MM.1S (cell line): ENCODE measurements at regions not wholly inside any gene's neighbourhood (a gene's known extent, or its start where the extent isn't known, plus 50 kb on each side); places are given as distances from the start of the nearest gene placed in this dataset.

Source experiments
- DNase-seq: peaks from one replicate; pipeline ENCODE4 v3.0.0-alpha.2; 2015
- H2AFZ ChIP-seq: fragments of 300-600 bp; sonication (generic); 2 replicates; pipeline ENCODE4 v1.6.0; 2016; ENCODE audit warnings: antibody characterized with exemption, low read length
- H3F3A ChIP-seq: fragments of 300-600 bp; sonication (generic); 2 replicates; pipeline ENCODE4 v1.6.1; 2016; ENCODE audit warnings: mild to moderate bottlenecking, antibody characterized with exemption, low read length, moderate library complexity, mixed read lengths; ENCODE audit not compliant: insufficient read depth
- H3K27ac ChIP-seq: fragments of 300-600 bp; sonication (generic); 2 replicates; pipeline ENCODE4 v1.5.1; 2016; ENCODE audit warnings: mild to moderate bottlenecking, low read length
- H3K27me3 ChIP-seq: fragments of 300-600 bp; sonication (generic); replicated peaks from 2 replicates; pipeline ENCODE4 v1.6.0; 2016; ENCODE audit warnings: low read length; ENCODE audit not compliant: insufficient read depth
- H3K36me3 ChIP-seq: fragments of 300-600 bp; sonication (generic); replicated peaks from 2 replicates; pipeline ENCODE4 v1.6.1; 2016; ENCODE audit warnings: mild to moderate bottlenecking, low read length, mixed read lengths; ENCODE audit not compliant: insufficient read depth
- H3K4me1 ChIP-seq: fragments of 300-600 bp; sonication (generic); 2 replicates; pipeline ENCODE4 v1.6.1; 2016; ENCODE audit warnings: low read length, mixed read lengths
- H3K4me2 ChIP-seq: fragments of 300-600 bp; sonication (generic); 2 replicates; pipeline ENCODE4 v1.6.0; 2016; ENCODE audit warnings: low read depth, low read length
- H3K4me3 ChIP-seq: fragments of 300-600 bp; sonication (generic); 2 replicates; pipeline ENCODE4 v1.5.1; 2016; ENCODE audit warnings: low read length, mixed read lengths
- H3K79me2 ChIP-seq: fragments of 300-600 bp; sonication (generic); 2 replicates; pipeline ENCODE4 v1.6.1; 2016; ENCODE audit warnings: mixed run types, low read length, mixed read lengths
- H3K9ac ChIP-seq: fragments of 300-600 bp; sonication (generic); 2 replicates; pipeline ENCODE4 v1.6.1; 2016; ENCODE audit warnings: low read length, mixed read lengths
- H3K9me2 ChIP-seq: fragments of 300-600 bp; sonication (generic); replicated peaks from 2 replicates; pipeline ENCODE4 v1.6.1; 2016; ENCODE audit warnings: mild to moderate bottlenecking, low read length, mixed read lengths; ENCODE audit not compliant: insufficient read depth
- H3K9me3 ChIP-seq: fragments of 300-600 bp; sonication (generic); replicated peaks from 2 replicates; pipeline ENCODE4 v1.6.1; 2016; ENCODE audit warnings: mild to moderate bottlenecking, low read length, mixed read lengths; ENCODE audit not compliant: insufficient read depth
- H4K20me1 ChIP-seq: fragments of 300-600 bp; sonication (generic); 2 replicates; pipeline ENCODE4 v1.6.1; 2016; ENCODE audit warnings: mild to moderate bottlenecking, low read length, moderate library complexity, mixed read lengths; ENCODE audit not compliant: insufficient read depth
- CTCF ChIP-seq: fragments of 300-600 bp; sonication (generic); IDR thresholded peaks from 2 replicates; pipeline ENCODE4 v1.5.1; 2016; ENCODE audit warnings: antibody characterized with exemption, low read length, mixed read lengths
- EZH2 ChIP-seq: fragments of 300-600 bp; sonication (generic); optimal IDR thresholded peaks from 2 replicates; pipeline ENCODE3; 2017; ENCODE audit warnings: low read depth, mild to moderate bottlenecking, antibody characterized with exemption, low read length, mixed read lengths
- EZH2phosphoT487 ChIP-seq: fragments of 300-600 bp; sonication (generic); IDR thresholded peaks from 2 replicates; pipeline ENCODE4 v1.6.1; 2018; ENCODE audit warnings: antibody characterized with exemption, low read length

GRCh38 chr5:167725264-167725663, 566.2 kb upstream of the WWC1 start:
- no peaks in the 10 kb centered on the region for H3K27me3 ChIP-seq
- no peak overlapping the region for H3K4me2 ChIP-seq
- no peaks in the 10 kb centered on the region for H3K9me3 ChIP-seq
- peaks cover 8% of the 10 kb centered on the region; the same call in 1 of the 2 replicates for H3K4me1 ChIP-seq
- no peak overlapping the region for H3K4me3 ChIP-seq
- no peaks in the 10 kb centered on the region for H3K36me3 ChIP-seq
- no peaks in the 10 kb centered on the region for H3K9me2 ChIP-seq
- H3K9ac ChIP-seq = no peak overlapping the region
- H4K20me1 ChIP-seq = no peaks in the 10 kb centered on the region
- H3F3A ChIP-seq = no peaks in the 10 kb centered on the region
- no peak overlapping the region for H2AFZ ChIP-seq
- H3K27ac ChIP-seq = no peak overlapping the region
- no peaks in the 10 kb centered on the region for H3K79me2 ChIP-seq
- no peak for DNase-seq
- no peak for TF ChIP-seq EZH2phosphoT487
- TF ChIP-seq EZH2 = no peak
- TF ChIP-seq CTCF = no peak

- H3K9ac ChIP-seq = no peak overlapping the region
- TF ChIP-seq EZH2phosphoT487 (no peak), CTCF (no peak), EZH2 (no peak)
- no peak for DNase-seq
- no peak overlapping the region for H3K27ac ChIP-seq
- peaks cover 8% of the 10 kb centered on the region; the same call in 1 of the 2 replicates for H3K4me1 ChIP-seq
- no peaks in the 10 kb centered on the region for H3F3A ChIP-seq
- H3K4me3 ChIP-seq = no peak overlapping the region
- no peaks in the 10 kb centered on the region for H3K36me3 ChIP-seq
- no peaks in the 10 kb centered on the region for H3K9me2 ChIP-seq
- H3K79me2 ChIP-seq = no peaks in the 10 kb centered on the region
- H3K9me3 ChIP-seq = no peaks in the 10 kb centered on the region
- H3K27me3 ChIP-seq = no peaks in the 10 kb centered on the region
- H4K20me1 ChIP-seq = no peaks in the 10 kb centered on the region
- no peak overlapping the region for H2AFZ ChIP-seq
- H3K4me2 ChIP-seq = no peak overlapping the region
These were observed 565.7 kb upstream of the WWC1 start for GRCh38 chr5:167725741-167726140.

- H3K9me3 ChIP-seq = no peaks in the 10 kb centered on the region
- no peaks in the 10 kb centered on the region for H3K36me3 ChIP-seq
- no peak overlapping the region for H3K27ac ChIP-seq
- H2AFZ ChIP-seq = no peak overlapping the region
- no peaks in the 10 kb centered on the region for H4K20me1 ChIP-seq
- no peaks in the 10 kb centered on the region for H3F3A ChIP-seq
- no peak for DNase-seq
- peaks cover 8% of the 10 kb centered on the region; the same call in 1 of the 2 replicates for H3K4me1 ChIP-seq
- H3K9ac ChIP-seq = no peak overlapping the region
- H3K4me2 ChIP-seq = no peak overlapping the region
- no peaks in the 10 kb centered on the region for H3K27me3 ChIP-seq
- no peaks in the 10 kb centered on the region for H3K79me2 ChIP-seq
- TF ChIP-seq EZH2 = no peak
- TF ChIP-seq EZH2phosphoT487 = no peak
- no peak for TF ChIP-seq CTCF
- no peaks in the 10 kb centered on the region for H3K9me2 ChIP-seq
- no peak overlapping the region for H3K4me3 ChIP-seq
These were observed 564.8 kb upstream of the WWC1 start for GRCh38 chr5:167726642-167727041.
